GM23338 (cell line): ENCODE measurements at regions not wholly inside any gene's neighbourhood (a gene's known extent, or its start where the extent isn't known, plus 50 kb on each side); places are given as distances from the start of the nearest gene placed in this dataset.

Experiments used
- CREB1 ChIP-seq: fragments of 250-450 bp; sonication (Bioruptor Pico); IDR thresholded peaks from 2 replicates; pipeline ENCODE4 v1.5.0; 2020; ENCODE audit warnings: low read depth, mild to moderate bottlenecking, moderate library complexity
- EZH2 ChIP-seq: fragments of 200-600 bp; sonication (generic); IDR thresholded peaks from one replicate; pipeline ENCODE4 v1.8.0; 2017; ENCODE audit warnings: antibody characterized with exemption, mild to moderate bottlenecking, low read depth; ENCODE audit not compliant: unreplicated experiment
- EZH2phosphoT487 ChIP-seq: fragments of 200-600 bp; sonication (generic); IDR thresholded peaks from one replicate; pipeline ENCODE4 v1.8.1; 2018; ENCODE audit warnings: antibody characterized with exemption; ENCODE audit not compliant: unreplicated experiment
- POLR2AphosphoS5 ChIP-seq: IDR thresholded peaks from 2 replicates; pipeline ENCODE4 v1.6.1; 2016; ENCODE audit warnings: antibody characterized with exemption, low read depth
- STAT1 ChIP-seq: IDR thresholded peaks from one replicate; pipeline ENCODE4 v1.6.1; 2016; ENCODE audit warnings: antibody characterized with exemption; ENCODE audit not compliant: unreplicated experiment
- TF ChIP-seq, protein P1 (sequence below): IDR thresholded peaks from one replicate; pipeline ENCODE4 v1.6.1; 2018; ENCODE audit warnings: antibody characterized with exemption; ENCODE audit not compliant: unreplicated experiment
- TF ChIP-seq, protein P2 (sequence below), 2 experiments: fragments of 200-600 bp in 1 of 2; sonication (generic) in 1 of 2; conservative IDR thresholded peaks; 2 replicates each; pipeline versions ENCODE4 v1.5.1 to v1.6.1; 2016 to 2017; ENCODE audit warnings: antibody characterized with exemption in 2 of 2, low read depth in 2 of 2, mild to moderate bottlenecking in 2 of 2, moderate library complexity in 1 of 2

- TF ChIP-seq EZH2 (no peak), CREB1 (CRISPR knock-in tag) (no peak), POLR2AphosphoS5 (no peak), STAT1 (no peak), EZH2phosphoT487 (no peak)
- TF ChIP-seq, protein P1, sequence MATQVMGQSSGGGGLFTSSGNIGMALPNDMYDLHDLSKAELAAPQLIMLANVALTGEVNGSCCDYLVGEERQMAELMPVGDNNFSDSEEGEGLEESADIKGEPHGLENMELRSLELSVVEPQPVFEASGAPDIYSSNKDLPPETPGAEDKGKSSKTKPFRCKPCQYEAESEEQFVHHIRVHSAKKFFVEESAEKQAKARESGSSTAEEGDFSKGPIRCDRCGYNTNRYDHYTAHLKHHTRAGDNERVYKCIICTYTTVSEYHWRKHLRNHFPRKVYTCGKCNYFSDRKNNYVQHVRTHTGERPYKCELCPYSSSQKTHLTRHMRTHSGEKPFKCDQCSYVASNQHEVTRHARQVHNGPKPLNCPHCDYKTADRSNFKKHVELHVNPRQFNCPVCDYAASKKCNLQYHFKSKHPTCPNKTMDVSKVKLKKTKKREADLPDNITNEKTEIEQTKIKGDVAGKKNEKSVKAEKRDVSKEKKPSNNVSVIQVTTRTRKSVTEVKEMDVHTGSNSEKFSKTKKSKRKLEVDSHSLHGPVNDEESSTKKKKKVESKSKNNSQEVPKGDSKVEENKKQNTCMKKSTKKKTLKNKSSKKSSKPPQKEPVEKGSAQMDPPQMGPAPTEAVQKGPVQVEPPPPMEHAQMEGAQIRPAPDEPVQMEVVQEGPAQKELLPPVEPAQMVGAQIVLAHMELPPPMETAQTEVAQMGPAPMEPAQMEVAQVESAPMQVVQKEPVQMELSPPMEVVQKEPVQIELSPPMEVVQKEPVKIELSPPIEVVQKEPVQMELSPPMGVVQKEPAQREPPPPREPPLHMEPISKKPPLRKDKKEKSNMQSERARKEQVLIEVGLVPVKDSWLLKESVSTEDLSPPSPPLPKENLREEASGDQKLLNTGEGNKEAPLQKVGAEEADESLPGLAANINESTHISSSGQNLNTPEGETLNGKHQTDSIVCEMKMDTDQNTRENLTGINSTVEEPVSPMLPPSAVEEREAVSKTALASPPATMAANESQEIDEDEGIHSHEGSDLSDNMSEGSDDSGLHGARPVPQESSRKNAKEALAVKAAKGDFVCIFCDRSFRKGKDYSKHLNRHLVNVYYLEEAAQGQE: no peak
- TF ChIP-seq, protein P2, sequence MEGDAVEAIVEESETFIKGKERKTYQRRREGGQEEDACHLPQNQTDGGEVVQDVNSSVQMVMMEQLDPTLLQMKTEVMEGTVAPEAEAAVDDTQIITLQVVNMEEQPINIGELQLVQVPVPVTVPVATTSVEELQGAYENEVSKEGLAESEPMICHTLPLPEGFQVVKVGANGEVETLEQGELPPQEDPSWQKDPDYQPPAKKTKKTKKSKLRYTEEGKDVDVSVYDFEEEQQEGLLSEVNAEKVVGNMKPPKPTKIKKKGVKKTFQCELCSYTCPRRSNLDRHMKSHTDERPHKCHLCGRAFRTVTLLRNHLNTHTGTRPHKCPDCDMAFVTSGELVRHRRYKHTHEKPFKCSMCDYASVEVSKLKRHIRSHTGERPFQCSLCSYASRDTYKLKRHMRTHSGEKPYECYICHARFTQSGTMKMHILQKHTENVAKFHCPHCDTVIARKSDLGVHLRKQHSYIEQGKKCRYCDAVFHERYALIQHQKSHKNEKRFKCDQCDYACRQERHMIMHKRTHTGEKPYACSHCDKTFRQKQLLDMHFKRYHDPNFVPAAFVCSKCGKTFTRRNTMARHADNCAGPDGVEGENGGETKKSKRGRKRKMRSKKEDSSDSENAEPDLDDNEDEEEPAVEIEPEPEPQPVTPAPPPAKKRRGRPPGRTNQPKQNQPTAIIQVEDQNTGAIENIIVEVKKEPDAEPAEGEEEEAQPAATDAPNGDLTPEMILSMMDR (conservative IDR thresholded peaks at IDR 0.05; ENCODE audit: low read depth in 2 of 2): no peak
Measured at GRCh38 chr6:141394125-141394536, 738.6 kb upstream of the GJE1 start.
